ENCODE measurements at regions not wholly inside any gene's neighbourhood (a gene's known extent, or its start where the extent isn't known, plus 50 kb on each side); places are given as distances from the start of the nearest gene placed in this dataset.

DNA sequence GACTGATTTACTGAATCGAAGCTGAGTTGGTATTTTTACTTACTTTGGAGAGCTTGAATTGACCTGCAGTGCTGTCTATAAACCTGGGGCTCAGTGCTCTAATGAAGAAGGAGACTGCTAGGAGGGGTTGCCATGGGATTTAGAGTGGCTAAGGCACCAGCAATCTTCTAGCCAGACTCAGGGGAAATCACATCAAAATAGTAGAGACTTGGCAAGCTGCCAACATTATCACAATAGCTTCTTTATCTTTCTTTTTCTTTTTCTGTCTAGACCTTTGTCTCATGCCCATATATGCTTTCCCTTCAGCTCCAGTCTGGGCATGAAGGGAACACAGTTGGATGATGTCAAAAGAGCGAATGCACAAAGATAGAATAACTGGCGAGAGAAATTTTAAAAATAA is 301.1 kb upstream of the DPYD start:
- TF ChIP-seq, protein P1, sequence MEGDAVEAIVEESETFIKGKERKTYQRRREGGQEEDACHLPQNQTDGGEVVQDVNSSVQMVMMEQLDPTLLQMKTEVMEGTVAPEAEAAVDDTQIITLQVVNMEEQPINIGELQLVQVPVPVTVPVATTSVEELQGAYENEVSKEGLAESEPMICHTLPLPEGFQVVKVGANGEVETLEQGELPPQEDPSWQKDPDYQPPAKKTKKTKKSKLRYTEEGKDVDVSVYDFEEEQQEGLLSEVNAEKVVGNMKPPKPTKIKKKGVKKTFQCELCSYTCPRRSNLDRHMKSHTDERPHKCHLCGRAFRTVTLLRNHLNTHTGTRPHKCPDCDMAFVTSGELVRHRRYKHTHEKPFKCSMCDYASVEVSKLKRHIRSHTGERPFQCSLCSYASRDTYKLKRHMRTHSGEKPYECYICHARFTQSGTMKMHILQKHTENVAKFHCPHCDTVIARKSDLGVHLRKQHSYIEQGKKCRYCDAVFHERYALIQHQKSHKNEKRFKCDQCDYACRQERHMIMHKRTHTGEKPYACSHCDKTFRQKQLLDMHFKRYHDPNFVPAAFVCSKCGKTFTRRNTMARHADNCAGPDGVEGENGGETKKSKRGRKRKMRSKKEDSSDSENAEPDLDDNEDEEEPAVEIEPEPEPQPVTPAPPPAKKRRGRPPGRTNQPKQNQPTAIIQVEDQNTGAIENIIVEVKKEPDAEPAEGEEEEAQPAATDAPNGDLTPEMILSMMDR (IDR thresholded peaks at IDR 0.05), result no peak
- TF ChIP-seq POLR2A (IDR thresholded peaks at IDR 0.05), result no peak

Data from adrenal gland (tissue), 5 donors.